ENCODE measurements at regions not wholly inside any gene's neighbourhood (a gene's known extent, or its start where the extent isn't known, plus 50 kb on each side); places are given as distances from the start of the nearest gene placed in this dataset.

- DNase-seq (ENCODE audit: low read depth in 2 of 2), result no peak
Measured at GRCh38 chr20:37598575-37599342, 71.1 kb upstream of the BLCAP start.

GRCh38 chr20:37598100-37598543 lies 70.4 kb upstream of the BLCAP start:
- DNase-seq (ENCODE audit: low read depth in 2 of 2), result no peak

GRCh38 chr20:37596890-37597536 lies 69.3 kb upstream of the BLCAP start:
- DNase-seq (ENCODE audit: low read depth in 2 of 2), result no peak

GRCh38 chr20:37596168-37596567 lies 68.5 kb upstream of the BLCAP start:
- no peak for DNase-seq (ENCODE audit: low read depth in 2 of 2)

DNA sequence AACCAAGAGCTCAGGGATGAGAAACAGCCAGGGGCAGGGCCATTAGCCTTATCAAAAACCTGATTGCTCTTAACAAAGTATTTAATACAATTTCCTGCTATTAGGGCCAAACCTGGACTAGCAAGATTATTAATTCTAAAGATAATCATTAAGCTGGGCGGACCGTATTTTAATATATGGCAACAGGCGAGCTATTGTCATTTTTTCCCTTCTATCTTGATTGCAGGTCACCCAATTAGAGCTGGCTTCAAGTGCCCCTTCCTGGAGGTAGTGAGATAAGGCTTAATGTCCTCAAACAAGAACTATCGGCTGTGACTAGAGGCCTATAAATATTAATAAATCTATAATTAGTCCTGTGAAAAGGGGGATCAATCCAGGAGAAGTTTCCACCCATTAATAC lies 66.0 kb upstream of the BLCAP start:
- DNase-seq (ENCODE audit: low read depth in 2 of 2), result no peak

DNA sequence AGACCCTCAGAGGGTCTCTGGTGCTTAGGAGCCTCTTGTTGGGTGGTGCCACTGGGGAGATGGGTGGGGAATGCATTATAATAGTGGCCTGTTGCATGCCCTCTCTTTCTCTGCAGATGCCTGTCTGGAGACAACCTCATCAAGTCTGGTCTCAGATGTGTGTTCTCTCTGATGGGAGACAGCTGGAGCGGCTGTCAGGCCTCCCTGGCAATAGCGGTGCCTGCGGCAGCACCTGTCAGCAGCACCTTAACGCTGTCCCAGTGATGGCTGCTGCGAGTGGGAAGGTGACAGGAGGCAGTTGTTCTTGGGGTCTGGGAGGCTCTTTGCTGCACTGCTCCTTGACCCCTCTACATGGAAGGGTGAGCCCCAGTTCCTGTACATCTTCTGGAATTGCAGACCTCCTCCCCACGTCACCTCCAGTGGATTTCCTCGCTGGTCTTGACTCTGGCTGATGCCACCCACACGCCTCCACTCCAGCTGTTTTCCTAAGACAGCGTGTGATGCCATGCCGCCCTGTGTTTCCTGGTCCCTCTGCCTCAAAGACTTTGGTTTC lies 63.3 kb upstream of the BLCAP start:
- no peak for DNase-seq (ENCODE audit: low read depth in 2 of 2)

- no peak for DNase-seq (ENCODE audit: low read depth in 2 of 2)
Measured at GRCh38 chr20:37586078-37586477, 58.4 kb upstream of the BLCAP start.

DNA sequence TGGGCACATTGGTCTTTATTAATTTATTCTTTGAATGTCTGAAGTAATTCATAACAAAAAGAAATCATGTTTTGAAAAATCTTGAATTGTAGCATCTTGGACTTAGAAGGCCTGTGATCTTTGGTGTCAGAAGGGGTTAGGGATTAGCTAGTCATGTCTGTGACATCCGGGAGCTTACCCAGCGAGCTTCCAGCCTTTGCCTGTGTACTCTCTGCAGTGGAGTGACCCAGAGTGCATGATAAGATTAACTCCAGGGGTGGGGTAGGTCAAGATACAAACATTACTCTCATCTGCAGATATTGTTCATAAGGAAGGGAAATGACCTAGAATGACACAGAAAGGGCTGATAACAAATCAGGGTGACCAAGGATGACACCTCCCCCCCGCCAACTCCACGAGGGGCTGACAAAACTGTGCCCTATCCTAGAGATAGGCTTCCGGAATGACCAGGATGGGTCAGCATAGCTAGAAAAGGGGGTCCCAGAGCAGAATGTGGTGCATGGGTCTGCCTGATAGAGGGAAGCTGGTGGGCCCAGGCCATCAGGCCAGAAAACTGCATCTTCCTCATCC lies 56.6 kb upstream of the BLCAP start:
- DNase-seq (ENCODE audit: low read depth in 2 of 2), result no peak

GRCh38 chr20:37581246-37581645 lies 53.6 kb upstream of the BLCAP start:
- no peak for DNase-seq (ENCODE audit: low read depth in 2 of 2)

DNA sequence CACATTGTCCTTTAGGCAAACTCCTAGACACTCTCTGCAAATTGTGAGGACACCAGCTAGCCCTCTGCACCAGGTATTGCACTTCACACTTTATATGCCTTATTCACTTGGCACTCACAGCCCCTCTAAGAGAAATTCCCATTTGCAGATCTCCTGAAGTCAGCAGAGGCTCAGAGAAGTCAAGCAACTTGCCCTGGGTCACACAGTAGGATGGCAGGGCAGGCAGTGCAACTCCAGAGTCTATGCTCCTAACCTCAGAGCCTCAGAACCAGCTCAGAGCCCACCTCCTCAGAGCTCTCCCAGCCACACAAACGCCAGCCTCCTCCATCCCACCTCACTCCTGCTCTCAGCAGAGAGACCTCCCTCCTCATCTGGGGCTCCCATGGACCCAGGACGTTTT lies 52.4 kb upstream of the BLCAP start:
- DNase-seq (ENCODE audit: low read depth in 2 of 2), result no peak

DNA sequence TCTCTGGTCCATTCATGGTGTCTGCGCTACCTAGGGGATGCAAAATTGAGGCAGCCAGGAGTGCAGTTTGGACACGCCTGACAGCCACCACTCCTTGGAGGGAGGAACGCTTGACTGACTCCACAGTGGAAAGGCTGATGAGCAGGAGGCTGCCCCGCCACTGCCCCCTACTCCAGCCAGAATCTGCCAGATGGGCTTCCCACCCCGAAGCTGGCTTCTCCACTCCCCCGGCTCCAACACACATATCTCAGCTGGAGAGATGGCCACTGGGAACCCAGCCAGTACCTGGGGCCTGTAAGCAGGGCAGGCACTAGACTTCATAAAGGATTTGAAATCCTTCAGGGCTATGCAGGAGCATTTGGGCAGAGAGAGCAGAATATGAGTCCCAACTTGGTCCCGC lies 51.4 kb upstream of the BLCAP start:
- DNase-seq (ENCODE audit: low read depth in 2 of 2), result no peak

DNA sequence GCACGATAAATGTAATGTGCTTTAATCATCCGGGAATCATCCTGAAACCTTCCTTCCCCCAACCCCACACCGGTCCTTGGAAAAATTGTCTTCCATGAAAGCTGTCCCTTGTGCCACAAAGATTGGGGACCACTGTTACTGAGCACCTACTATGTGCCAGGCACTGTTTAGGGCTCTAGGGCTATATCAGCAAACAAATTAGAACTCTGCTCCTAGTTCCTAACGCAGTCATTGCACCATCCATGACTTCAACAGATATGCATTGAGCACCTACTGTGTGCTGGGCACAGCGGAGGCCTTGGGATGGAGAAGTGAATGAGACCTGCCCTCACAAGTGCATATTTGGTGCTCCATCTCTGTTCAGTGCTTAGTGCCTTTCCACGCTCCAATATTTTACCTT lies 50.3 kb upstream of the BLCAP start:
- DNase-seq (ENCODE audit: low read depth in 2 of 2), result no peak
